Keratinocyte (primary cell): ENCODE measurements at regions not wholly inside any gene's neighbourhood (a gene's known extent, or its start where the extent isn't known, plus 50 kb on each side); places are given as distances from the start of the nearest gene placed in this dataset.

ENCODE experiments used
- DNase-seq: peaks from one replicate; pipeline ENCODE4 v3.0.0-alpha.2; 2011; ENCODE audit warnings: low read depth, missing footprints, low spot score
- FAIRE-seq: peaks from 2 replicates; lab custom pipeline; 2011; peaks lifted over from hg19 to GRCh38; lab: Jason Lieb, UNC
- H2AFZ ChIP-seq: 2 replicates; pipeline ENCODE4 v1.6.0; 2012; ENCODE audit warnings: low read length, control low read depth, inconsistent platforms; ENCODE audit not compliant: control insufficient read depth
- H3K27ac ChIP-seq: 2 replicates; pipeline ENCODE4 v1.5.1; 2011; ENCODE audit warnings: low read length; ENCODE audit not compliant: control insufficient read depth, insufficient read depth
- H3K27me3 ChIP-seq: 3 replicates; pipeline ENCODE4 v1.6.0; 2011; ENCODE audit warnings: low read length; ENCODE audit not compliant: control insufficient read depth, insufficient read depth; ENCODE audit errors: extremely low read depth
- H3K36me3 ChIP-seq, 2 experiments: 2 replicates in 1 of 2; 3 replicates in 1 of 2; pipeline ENCODE4 v1.5.1; 2011; ENCODE audit warnings: low read length in 2 of 2, mild to moderate bottlenecking in 1 of 2; ENCODE audit not compliant: control insufficient read depth in 2 of 2, insufficient read depth in 2 of 2; ENCODE audit errors: extremely low read depth in 1 of 2
- H3K4me1 ChIP-seq: 3 replicates; pipeline ENCODE4 v1.5.1; 2011; ENCODE audit warnings: low read length; ENCODE audit not compliant: control insufficient read depth, insufficient read depth; ENCODE audit errors: extremely low read depth
- H3K4me2 ChIP-seq: 3 replicates; pipeline ENCODE4 v1.6.0; 2011; ENCODE audit warnings: low read depth, low read length; ENCODE audit not compliant: control insufficient read depth, insufficient read depth; ENCODE audit errors: extremely low read depth
- H3K4me3 ChIP-seq, 3 experiments: fragments of 200-600 bp in 1 of 3; sonication (generic) in 1 of 3; 2 replicates in 2 of 3; 3 replicates in 1 of 3; pipeline ENCODE4 v1.5.1; 2011 to 2016; ENCODE audit warnings: low read length in 3 of 3, mild to moderate bottlenecking in 3 of 3, control low read depth in 2 of 3, inconsistent platforms in 1 of 3, low read depth in 1 of 3, mixed read lengths in 1 of 3, mixed run types in 1 of 3, moderate library complexity in 1 of 3; ENCODE audit not compliant: control insufficient read depth in 2 of 3, insufficient read depth in 2 of 3; ENCODE audit errors: extremely low read depth in 1 of 3
- H3K79me2 ChIP-seq: 2 replicates; pipeline ENCODE4 v1.6.0; 2012; ENCODE audit warnings: low read length; ENCODE audit not compliant: control insufficient read depth, insufficient read depth
- H3K9ac ChIP-seq: 3 replicates; pipeline ENCODE4 v1.6.0; 2011; ENCODE audit warnings: low read length; ENCODE audit not compliant: control insufficient read depth, insufficient read depth; ENCODE audit errors: extremely low read depth
- H3K9me1 ChIP-seq: 3 replicates; pipeline ENCODE4 v1.6.0; 2011; ENCODE audit warnings: low read length; ENCODE audit not compliant: control insufficient read depth, insufficient read depth; ENCODE audit errors: extremely low read depth
- H3K9me3 ChIP-seq: 2 replicates; pipeline ENCODE4 v1.5.1; 2012; ENCODE audit warnings: low read depth, low read length; ENCODE audit not compliant: control insufficient read depth
- H4K20me1 ChIP-seq: 3 replicates; pipeline ENCODE4 v1.6.0; 2011; ENCODE audit warnings: low read length; ENCODE audit not compliant: control insufficient read depth, insufficient read depth; ENCODE audit errors: extremely low read depth
- EZH2 ChIP-seq: IDR thresholded peaks from one replicate; pipeline ENCODE4 v1.6.1; 2012; ENCODE audit warnings: inconsistent platforms, mild to moderate bottlenecking, low read length, moderate library complexity
- dilution Hi-C: fragments of 300-500 bp; cut with MboI; formaldehyde crosslinking; loops from one replicate; pipeline ENCODE4 v1.7.0; 2020; ENCODE audit warnings: low sequenced_read_pairs; ENCODE audit not compliant: extremely low pct_ligation_motif_present
- TF ChIP-seq, protein P1 (sequence below), 3 experiments: IDR thresholded peaks in 1 of 3; conservative IDR thresholded peaks in 1 of 3; optimal IDR thresholded peaks in 1 of 3; 2 replicates in 2 of 3; 3 replicates in 1 of 3; pipeline versions ENCODE3 to v1.5.1; 2011; ENCODE audit warnings: low read length in 3 of 3, mild to moderate bottlenecking in 3 of 3, moderate library complexity in 2 of 3, control low read depth in 1 of 3, inconsistent platforms in 1 of 3; ENCODE audit not compliant: insufficient read depth in 2 of 3; ENCODE audit errors: extremely low read depth in 1 of 3

DNA sequence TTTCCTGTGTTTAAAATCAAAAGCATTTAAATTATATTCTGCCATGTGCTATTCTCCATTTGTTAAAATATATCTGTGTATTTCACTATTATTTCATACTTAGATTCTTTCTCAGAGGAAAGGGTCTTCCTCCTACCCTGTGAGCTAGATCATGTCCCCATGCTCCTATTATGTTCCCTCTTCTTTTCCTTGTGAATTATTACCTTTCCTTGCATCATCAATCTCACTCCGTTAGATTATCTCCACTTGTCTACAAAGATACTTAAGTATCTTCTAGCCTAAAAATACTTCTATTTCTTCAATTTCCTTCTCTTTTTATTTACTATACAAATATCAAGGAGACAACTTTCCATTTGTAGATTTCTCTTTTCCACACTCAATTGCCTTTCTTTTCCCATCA, 146.5 kb downstream of the FOXG1 start:
- Histone ChIP-seq H3K27ac (no peak overlapping the region), H3K79me2 (no peaks in the 10 kb centered on the region), H3K4me3 (no peak overlapping the region), H3K9me3 (no peaks in the 10 kb centered on the region), H4K20me1 (no peaks in the 10 kb centered on the region), H3K36me3 (no peaks in the 10 kb centered on the region), H3K9ac (no peak overlapping the region), H3K4me2 (no peak overlapping the region), H2AFZ (no peak overlapping the region), H3K27me3 (no peaks in the 10 kb centered on the region), H3K9me1 (no peaks in the 10 kb centered on the region), H3K4me1 (no peaks in the 10 kb centered on the region)
- no peak for DNase-seq
- TF ChIP-seq, protein P1, sequence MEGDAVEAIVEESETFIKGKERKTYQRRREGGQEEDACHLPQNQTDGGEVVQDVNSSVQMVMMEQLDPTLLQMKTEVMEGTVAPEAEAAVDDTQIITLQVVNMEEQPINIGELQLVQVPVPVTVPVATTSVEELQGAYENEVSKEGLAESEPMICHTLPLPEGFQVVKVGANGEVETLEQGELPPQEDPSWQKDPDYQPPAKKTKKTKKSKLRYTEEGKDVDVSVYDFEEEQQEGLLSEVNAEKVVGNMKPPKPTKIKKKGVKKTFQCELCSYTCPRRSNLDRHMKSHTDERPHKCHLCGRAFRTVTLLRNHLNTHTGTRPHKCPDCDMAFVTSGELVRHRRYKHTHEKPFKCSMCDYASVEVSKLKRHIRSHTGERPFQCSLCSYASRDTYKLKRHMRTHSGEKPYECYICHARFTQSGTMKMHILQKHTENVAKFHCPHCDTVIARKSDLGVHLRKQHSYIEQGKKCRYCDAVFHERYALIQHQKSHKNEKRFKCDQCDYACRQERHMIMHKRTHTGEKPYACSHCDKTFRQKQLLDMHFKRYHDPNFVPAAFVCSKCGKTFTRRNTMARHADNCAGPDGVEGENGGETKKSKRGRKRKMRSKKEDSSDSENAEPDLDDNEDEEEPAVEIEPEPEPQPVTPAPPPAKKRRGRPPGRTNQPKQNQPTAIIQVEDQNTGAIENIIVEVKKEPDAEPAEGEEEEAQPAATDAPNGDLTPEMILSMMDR (optimal IDR thresholded peaks at IDR 0.05 in 1 of 3, IDR thresholded peaks at IDR 0.05 in 1 of 3, conservative IDR thresholded peaks at IDR 0.05 in 1 of 3; ENCODE audit: extremely low read depth in 1 of 3, insufficient read depth in 2 of 3, low read length in 3 of 3), result no peak
- TF ChIP-seq EZH2, result no peak
- FAIRE-seq, result no peak
- dilution Hi-C loops, result no loop called here

DNA sequence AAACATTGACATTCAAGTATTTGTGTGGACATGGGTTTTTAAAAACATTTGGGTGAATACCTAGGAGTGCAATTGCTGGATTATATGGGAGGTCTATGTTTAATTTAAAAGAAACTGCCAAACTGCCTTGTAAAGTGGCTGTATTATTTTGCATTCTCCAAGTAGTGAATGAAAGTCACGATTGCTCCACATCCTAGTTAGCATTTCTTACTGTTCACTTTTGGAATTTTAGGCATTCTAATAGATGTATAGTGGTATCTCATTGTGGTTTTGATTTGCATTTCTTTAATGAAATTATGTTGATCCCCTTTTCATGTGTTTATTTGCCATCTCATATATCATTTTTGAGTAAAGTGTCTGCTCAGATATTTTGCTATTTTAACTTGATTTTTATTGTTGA, 159.5 kb downstream of the FOXG1 start:
- dilution Hi-C loops, result no loop called here

More for the DNA sequence above, 159.5 kb downstream of the FOXG1 start:
- no peak for FAIRE-seq
- no peak overlapping the region for H3K27ac ChIP-seq
- H3K36me3 ChIP-seq, result no peaks in the 10 kb centered on the region
- H3K9me3 ChIP-seq, result no peaks in the 10 kb centered on the region
- no peak overlapping the region for H3K9ac ChIP-seq
- DNase-seq, result no peak
- no peaks in the 10 kb centered on the region for H3K79me2 ChIP-seq
- H3K4me1 ChIP-seq, result no peaks in the 10 kb centered on the region
- no peaks in the 10 kb centered on the region for H3K9me1 ChIP-seq
- H3K4me2 ChIP-seq, result no peak overlapping the region
- H3K27me3 ChIP-seq, result no peaks in the 10 kb centered on the region
- no peak overlapping the region for H2AFZ ChIP-seq
- no peak for TF ChIP-seq EZH2
- TF ChIP-seq, protein P1 (optimal IDR thresholded peaks at IDR 0.05 in 1 of 3, IDR thresholded peaks at IDR 0.05 in 1 of 3, conservative IDR thresholded peaks at IDR 0.05 in 1 of 3; ENCODE audit: extremely low read depth in 1 of 3, insufficient read depth in 2 of 3, low read length in 3 of 3), result no peak
- no peaks in the 10 kb centered on the region for H4K20me1 ChIP-seq
- no peak overlapping the region for H3K4me3 ChIP-seq
